Spinal cord (tissue), 9 donors: ENCODE measurements at regions not wholly inside any gene's neighbourhood (a gene's known extent, or its start where the extent isn't known, plus 50 kb on each side); places are given as distances from the start of the nearest gene placed in this dataset.
A peak's percentile ranks its signal among the peaks of the same experiment; 100 is the strongest.

ENCODE experiments used
- DNase-seq, 6 donors: peaks; one replicate each; pipeline versions ENCODE4 v3.0.0 to v3.0.0-alpha.2; 2013 to 2015; ENCODE audit warnings: low spot score in 6 of 6, low read depth in 4 of 6
- H3K27ac ChIP-seq: one replicate; pipeline ENCODE4 v1.5.1; 2013; ENCODE audit warnings: low read depth, low read length, control low read depth
- H3K27me3 ChIP-seq: one replicate; pipeline ENCODE4 v1.6.1; 2013; ENCODE audit warnings: low read length; ENCODE audit not compliant: control insufficient read depth, insufficient read depth
- H3K36me3 ChIP-seq: one replicate; pipeline ENCODE4 v1.6.1; 2013; ENCODE audit warnings: low read length; ENCODE audit not compliant: control insufficient read depth, insufficient read depth
- H3K4me1 ChIP-seq: one replicate; pipeline ENCODE4 v1.6.1; 2013; ENCODE audit warnings: low read length; ENCODE audit not compliant: control insufficient read depth, insufficient read depth
- H3K4me3 ChIP-seq: one replicate; pipeline ENCODE4 v1.5.1; 2013; ENCODE audit warnings: low read depth, low read length, control low read depth
- H3K9me3 ChIP-seq: one replicate; pipeline ENCODE4 v1.6.1; 2013; ENCODE audit warnings: low read length; ENCODE audit not compliant: control insufficient read depth, insufficient read depth
- WGBS: methylation state at CpG from one replicate; pipeline ENCODE4 v1.1.5; 2013; ENCODE audit warnings: missing lambda C conversion rate; ENCODE audit not compliant: insufficient coverage; 5-methylcytosine and 5-hydroxymethylcytosine counted together
- donor health status: healthy.

DNA sequence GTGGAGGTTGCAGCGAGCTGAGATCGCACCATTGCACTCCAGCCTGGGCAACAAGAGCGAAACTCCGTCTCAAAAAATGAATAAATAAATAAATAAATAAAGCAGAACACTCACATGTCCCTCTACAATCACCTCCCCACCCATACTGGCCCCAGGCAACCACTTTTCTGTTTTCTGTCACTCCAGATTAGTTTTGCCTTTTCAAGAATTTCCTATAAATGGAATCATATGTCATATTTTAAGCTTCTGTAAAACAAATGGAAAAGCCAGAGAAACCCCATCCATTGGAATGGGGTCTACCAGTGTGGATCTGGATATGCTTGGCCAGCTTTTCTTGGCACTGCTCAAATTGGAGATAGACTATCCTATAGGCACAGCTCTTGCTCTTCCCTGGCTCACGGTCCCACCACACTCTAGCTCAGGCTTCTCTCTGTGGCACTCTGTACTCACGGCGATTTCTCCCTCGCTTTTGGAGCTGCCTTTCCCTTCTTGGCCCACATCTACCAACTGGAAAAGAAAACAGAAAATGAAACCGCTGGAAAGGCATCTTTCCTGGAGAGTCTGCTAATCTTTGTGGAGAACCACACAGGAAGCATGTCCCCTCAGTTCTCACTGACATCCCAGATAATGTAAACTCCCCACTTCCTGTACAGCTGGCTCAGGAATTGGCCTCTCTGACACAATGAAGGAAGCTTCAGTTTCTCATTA is 210.1 kb downstream of the JCAD start:
- H3K4me3 ChIP-seq = no peak overlapping the region
- peak overlapping the region; percentile 74 for H3K27ac ChIP-seq
- 79% methylated on average over 5 of the region's 9 CpGs for WGBS
- no peaks in the 10 kb centered on the region for H3K27me3 ChIP-seq
- no peaks in the 10 kb centered on the region for H3K36me3 ChIP-seq
- H3K9me3 ChIP-seq = no peaks in the 10 kb centered on the region
- H3K4me1 ChIP-seq = no peaks in the 10 kb centered on the region
- peak in 1 of 6 donors; percentile 50 for DNase-seq

DNA sequence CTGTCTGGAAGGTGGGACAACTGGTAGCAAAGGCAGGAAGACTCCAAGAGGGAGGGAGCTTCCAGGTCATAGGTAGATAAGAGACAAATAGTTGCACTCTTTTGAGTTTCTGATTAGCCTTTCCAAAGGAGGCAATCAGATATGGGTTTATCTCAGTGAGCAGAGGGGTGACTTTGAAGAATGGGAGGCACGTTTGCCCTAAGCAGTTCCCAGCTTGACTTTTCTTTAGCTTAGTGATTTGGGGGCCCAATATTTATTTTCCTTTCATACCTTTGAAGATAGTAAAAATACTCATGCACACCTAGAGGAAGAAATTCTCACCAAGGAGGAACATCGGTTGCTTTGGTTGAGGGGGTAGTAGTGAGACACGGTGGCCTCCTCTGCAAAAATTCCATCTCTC is 212.1 kb upstream of the SVIL start:
- WGBS = no CpG with 5 or more reads among the region's 3 CpGs

DNA sequence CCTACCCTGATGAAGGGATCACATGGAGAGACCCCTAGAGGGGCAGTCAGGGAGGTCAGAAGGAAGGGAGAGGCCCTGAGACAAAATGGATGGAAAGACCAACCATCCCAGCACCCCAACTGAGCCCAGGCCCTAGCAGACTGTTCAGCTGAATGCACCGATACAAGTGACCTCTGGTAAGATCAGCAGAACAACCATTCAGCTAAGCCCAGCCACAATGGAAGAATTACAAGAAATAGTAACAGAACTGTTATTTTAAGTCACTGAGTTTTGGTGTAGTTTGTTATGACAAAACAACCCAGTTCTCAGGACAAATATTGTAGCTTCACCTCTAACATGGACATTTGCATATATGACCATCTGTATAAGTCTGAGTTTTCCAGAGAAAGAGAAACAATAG is 210.4 kb upstream of the SVIL start:
- Histone ChIP-seq H3K27me3 (no peaks in the 10 kb centered on the region), H3K36me3 (no peaks in the 10 kb centered on the region), H3K27ac (no peak overlapping the region), H3K4me1 (peaks cover 15% of the 10 kb centered on the region), H3K9me3 (no peaks in the 10 kb centered on the region), H3K4me3 (no peak overlapping the region)
- WGBS = no CpG with 5 or more reads among the region's 1 CpG
- DNase-seq = no peak

More for the DNA sequence above, 212.1 kb upstream of the SVIL start:
- Histone ChIP-seq H3K9me3 (no peaks in the 10 kb centered on the region), H3K4me3 (no peak overlapping the region), H3K36me3 (no peaks in the 10 kb centered on the region), H3K27ac (no peak overlapping the region), H3K27me3 (no peaks in the 10 kb centered on the region), H3K4me1 (peaks cover 7% of the 10 kb centered on the region)
- no peak for DNase-seq

DNA sequence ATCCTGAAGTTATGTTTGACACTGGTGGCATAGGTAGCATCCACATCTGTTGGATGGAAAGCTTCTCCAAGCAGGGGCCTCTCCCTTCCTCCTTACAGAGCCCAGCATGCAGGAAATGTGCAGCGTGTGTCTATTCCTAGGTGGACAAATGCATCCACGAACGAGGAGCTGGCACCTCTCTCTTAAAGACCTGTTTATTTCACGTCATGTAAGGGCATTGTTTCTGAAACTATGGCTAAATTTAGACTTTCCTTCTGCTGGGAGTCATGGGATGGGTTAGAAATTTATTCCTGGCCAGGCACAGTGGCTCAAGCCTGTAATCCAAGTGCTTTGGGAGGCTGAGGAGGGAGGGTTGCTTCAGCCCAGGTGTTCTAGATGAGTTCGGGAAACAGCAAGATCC is 208.4 kb upstream of the SVIL start:
- Histone ChIP-seq H3K36me3 (no peaks in the 10 kb centered on the region), H3K27ac (no peak overlapping the region), H3K4me1 (peaks cover 19% of the 10 kb centered on the region), H3K4me3 (no peak overlapping the region), H3K9me3 (no peaks in the 10 kb centered on the region), H3K27me3 (no peaks in the 10 kb centered on the region)
- DNase-seq = no peak
- 91% methylated on average over 1 of the region's 5 CpGs for WGBS

DNA sequence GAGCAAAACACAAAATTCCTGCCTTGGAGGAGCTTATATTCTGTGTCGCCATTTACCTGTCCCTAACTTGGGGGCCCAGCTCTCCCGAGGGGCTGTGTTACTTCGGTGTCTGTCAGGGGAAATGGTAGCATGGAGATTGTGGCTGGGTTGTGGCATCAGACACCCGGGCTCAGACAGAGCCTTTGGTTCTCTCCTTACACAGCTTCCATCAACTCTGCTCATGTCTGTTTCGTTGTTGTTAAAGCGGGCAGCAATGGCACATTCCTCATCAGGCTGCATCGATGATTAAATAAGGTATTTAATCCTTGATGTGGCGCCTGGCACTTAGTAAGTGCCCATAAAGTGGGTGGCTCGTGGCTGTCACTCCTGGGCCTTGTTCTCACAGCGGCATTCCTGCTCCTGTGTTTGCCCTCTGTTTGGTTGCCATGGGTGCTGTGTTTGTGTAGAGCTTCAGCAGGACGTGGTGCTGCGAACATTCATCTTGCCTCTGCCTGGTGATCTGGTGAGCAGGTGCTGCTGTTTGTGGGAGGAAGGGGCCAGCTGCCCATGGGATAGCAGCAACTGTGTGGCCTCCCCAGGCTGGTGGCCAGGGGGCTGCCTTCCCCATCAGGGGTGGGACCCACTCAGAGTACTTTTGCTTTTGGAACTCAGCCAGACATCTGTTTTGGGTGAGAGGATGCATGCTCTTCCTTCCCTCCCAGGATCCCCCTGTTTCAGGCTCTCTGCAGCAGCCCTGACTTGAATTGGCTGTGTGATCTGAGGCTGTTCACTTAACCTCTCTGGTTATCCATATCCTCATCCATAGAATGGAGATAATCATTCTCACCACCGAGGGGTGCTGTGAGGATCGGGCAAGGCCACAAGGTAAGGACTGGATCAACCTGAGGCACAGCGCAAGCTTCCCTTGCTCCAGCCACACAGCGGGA is 207.2 kb upstream of the SVIL start:
- Histone ChIP-seq H3K27me3 (no peaks in the 10 kb centered on the region), H3K36me3 (no peaks in the 10 kb centered on the region), H3K27ac (no peak overlapping the region), H3K4me1 (peaks cover 19% of the 10 kb centered on the region), H3K4me3 (no peak overlapping the region), H3K9me3 (no peaks in the 10 kb centered on the region)
- DNase-seq = peak in 3 of 6 donors; percentile 20 to 73 (median 51)
- WGBS = 39% methylated on average over 10 of the region's 16 CpGs

DNA sequence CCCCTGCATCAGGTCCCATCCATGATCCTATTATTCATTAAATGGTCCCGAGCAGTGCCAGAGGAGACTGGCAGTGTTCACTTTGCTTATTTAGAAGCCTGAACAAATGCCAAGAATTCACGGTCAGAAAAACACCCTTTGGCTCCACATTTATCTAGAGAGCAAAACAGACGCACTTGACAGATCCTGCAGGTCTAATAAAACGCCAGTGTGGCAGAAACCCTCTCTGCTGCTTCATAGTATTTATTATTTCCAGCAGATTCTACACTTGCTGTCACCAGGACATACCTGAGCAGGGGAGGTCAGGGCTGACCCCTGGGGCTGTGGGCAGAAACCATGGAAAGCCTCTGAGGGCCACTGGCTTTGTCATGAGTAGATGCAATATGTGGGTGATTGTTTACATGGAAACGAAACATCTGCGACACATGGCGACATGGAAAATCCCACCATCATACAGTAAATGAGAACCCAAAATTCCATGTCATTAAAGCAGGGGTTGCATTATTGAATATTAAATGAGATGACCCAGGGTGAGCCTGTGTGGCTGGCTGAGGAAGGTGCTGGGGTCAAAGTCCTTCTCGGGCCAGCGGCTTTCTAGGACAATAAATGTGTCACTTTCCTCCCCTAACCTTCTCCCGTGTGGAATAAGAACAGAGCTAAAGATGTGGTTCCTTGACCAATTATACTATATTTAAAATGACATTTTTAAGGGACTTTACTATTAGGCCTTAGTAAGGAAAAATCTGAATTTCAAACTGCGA is 205.9 kb upstream of the SVIL start:
- Histone ChIP-seq H3K9me3 (no peaks in the 10 kb centered on the region), H3K27me3 (no peaks in the 10 kb centered on the region), H3K36me3 (no peaks in the 10 kb centered on the region), H3K27ac (no peak overlapping the region), H3K4me1 (peaks cover 19% of the 10 kb centered on the region), H3K4me3 (no peak overlapping the region)
- DNase-seq = peak in 3 of 6 donors; percentile 17 to 63 (median 29)
- WGBS = 43% methylated on average over 4 of the region's 11 CpGs

DNA sequence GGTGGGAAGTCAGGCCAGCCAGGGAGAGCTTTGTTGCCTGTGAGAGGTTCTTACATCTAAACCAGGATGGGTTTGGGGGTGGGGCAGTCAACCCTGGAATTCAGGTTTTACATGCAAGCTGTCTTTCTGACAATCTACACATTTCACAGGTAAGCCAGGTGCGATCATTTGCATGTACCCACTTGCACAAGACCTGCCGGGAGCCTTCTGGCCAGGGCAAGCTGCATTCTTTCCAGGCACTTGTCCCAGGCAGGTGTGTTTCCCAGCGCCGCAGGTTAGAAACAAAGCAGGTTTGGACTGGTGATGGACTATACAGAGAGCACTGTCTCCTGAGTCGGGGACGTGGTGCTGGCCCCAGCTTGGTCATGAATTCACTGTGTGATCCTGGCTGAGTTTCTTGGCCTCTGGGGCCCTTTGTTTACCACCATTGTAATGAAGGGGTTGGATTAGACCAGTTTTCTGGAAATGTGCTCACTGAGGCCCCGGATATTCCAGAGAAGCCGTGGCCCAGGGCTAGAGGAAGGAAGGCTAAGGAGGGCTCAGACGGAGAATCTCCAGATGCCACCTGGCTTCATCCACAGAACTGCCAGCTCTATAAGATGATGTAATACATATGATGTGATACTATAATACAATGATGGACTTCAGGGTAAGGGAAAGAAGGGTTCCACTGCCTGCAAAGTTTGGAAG is 205.2 kb upstream of the SVIL start:
- 90% methylated on average over 6 of the region's 9 CpGs for WGBS
- H3K27me3 ChIP-seq = no peaks in the 10 kb centered on the region
- no peak overlapping the region for H3K27ac ChIP-seq
- H3K4me1 ChIP-seq = peaks cover 19% of the 10 kb centered on the region
- no peaks in the 10 kb centered on the region for H3K9me3 ChIP-seq
- no peak for DNase-seq
- H3K36me3 ChIP-seq = no peaks in the 10 kb centered on the region
- H3K4me3 ChIP-seq = no peak overlapping the region

DNA sequence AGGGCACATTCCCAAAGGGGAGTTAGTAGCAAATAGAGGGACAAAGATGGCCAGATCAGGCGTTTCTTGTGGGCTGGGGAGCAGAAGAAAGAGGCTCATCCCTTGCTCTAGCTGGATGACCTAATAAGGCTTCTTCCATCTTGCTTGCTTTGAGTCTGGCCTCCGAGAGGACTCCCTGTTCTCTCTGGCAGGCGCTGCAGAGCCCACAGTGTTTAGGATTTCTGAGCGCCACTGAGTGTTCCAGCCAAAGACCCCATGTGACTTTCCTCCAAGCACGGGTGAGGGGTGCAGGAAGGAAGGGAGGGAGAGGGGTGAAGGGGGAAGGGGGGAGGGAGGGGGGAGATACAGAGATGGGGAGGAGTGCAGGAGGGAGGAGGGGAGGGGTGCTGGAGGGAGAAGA is 203.8 kb upstream of the SVIL start:
- Histone ChIP-seq H3K4me1 (peaks cover 19% of the 10 kb centered on the region), H3K9me3 (no peaks in the 10 kb centered on the region), H3K4me3 (no peak overlapping the region), H3K27me3 (no peaks in the 10 kb centered on the region), H3K36me3 (no peaks in the 10 kb centered on the region), H3K27ac (no peak overlapping the region)
- 80% methylated on average over 3 of the region's 5 CpGs for WGBS
- no peak for DNase-seq

DNA sequence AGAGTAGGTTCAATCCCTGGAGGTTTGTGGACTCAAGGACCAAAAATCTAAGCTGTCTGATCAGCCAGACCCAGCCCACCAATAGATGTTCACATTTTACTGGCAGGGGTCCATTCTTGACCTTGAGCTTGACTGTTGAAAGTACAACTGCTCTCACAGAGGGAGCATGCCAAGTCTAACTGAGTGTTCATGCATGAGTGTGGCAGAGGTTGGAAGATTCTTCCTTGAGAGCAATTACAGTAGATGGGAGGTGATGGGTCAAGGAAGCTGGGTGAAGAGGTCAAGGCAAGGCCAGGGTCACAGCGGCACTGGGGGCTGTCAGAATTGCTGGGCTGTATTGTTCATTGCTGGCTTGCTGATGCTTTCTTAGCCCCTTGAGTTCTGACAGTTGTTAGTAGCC is 202.8 kb upstream of the SVIL start:
- Histone ChIP-seq H3K9me3 (no peaks in the 10 kb centered on the region), H3K27me3 (no peaks in the 10 kb centered on the region), H3K4me1 (peaks cover 19% of the 10 kb centered on the region), H3K36me3 (no peaks in the 10 kb centered on the region), H3K4me3 (no peak overlapping the region), H3K27ac (no peak overlapping the region)
- 71% methylated on average over 1 of the region's 1 CpG for WGBS
- no peak for DNase-seq
